ENCODE measurements at regions not wholly inside any gene's neighbourhood (a gene's known extent, or its start where the extent isn't known, plus 50 kb on each side); places are given as distances from the start of the nearest gene placed in this dataset.

GRCh38 chr21:38742580-38743260 is 63.0 kb upstream of the ETS2 start:
- DNase-seq: no peak

- DNase-seq: no peak
Measured at GRCh38 chr21:38743772-38744529, 61.8 kb upstream of the ETS2 start.

GRCh38 chr21:38744861-38745260 is 60.9 kb upstream of the ETS2 start:
- DNase-seq: no peak

GRCh38 chr21:38747810-38748209 is 57.9 kb upstream of the ETS2 start:
- DNase-seq: no peak

GRCh38 chr21:38751379-38752050 is 54.2 kb upstream of the ETS2 start:
- DNase-seq: no peak

GRCh38 chr21:38752051-38752505 is 53.7 kb upstream of the ETS2 start:
- DNase-seq: no peak

- DNase-seq: no peak
Measured at GRCh38 chr21:38753114-38753513, 52.6 kb upstream of the ETS2 start.

GRCh38 chr21:38753557-38753971 is 52.2 kb upstream of the ETS2 start:
- DNase-seq: no peak

All from central memory CD4-positive, alpha-beta T cell (primary cell).